Neural progenitor cell (in vitro differentiated cells): ENCODE measurements at regions not wholly inside any gene's neighbourhood (a gene's known extent, or its start where the extent isn't known, plus 50 kb on each side); places are given as distances from the start of the nearest gene placed in this dataset.

Experiments used
- EZH2phosphoT487 ChIP-seq: fragments of 200-600 bp; sonication (generic); IDR thresholded peaks from 2 replicates; pipeline ENCODE4 v1.6.1; 2017; ENCODE audit warnings: antibody characterized with exemption
- TF ChIP-seq, protein P1 (sequence below): fragments of 200-600 bp; sonication (generic); IDR thresholded peaks from 2 replicates; pipeline ENCODE4 v1.5.1; 2017; ENCODE audit warnings: antibody characterized with exemption, mild to moderate bottlenecking

DNA sequence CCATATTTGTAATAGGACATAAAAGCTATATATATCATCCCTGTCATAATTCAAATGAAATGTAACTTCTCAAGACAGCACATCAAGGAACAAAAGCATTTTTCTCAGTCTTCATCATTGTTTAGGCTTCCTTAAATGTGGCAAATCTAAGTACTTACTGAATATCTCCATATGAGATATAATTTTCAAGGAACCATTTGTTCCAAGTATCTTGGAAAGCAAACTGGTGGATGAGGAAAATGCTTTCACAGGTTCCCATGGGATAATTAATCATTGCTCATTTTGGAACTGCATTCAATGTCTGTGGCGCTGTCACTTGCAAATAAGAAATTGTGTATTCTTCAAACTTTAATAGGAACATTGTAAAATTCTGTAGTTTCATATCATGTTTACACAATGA lies 52.6 kb upstream of the ZNF385D start:
- TF ChIP-seq, protein P1, sequence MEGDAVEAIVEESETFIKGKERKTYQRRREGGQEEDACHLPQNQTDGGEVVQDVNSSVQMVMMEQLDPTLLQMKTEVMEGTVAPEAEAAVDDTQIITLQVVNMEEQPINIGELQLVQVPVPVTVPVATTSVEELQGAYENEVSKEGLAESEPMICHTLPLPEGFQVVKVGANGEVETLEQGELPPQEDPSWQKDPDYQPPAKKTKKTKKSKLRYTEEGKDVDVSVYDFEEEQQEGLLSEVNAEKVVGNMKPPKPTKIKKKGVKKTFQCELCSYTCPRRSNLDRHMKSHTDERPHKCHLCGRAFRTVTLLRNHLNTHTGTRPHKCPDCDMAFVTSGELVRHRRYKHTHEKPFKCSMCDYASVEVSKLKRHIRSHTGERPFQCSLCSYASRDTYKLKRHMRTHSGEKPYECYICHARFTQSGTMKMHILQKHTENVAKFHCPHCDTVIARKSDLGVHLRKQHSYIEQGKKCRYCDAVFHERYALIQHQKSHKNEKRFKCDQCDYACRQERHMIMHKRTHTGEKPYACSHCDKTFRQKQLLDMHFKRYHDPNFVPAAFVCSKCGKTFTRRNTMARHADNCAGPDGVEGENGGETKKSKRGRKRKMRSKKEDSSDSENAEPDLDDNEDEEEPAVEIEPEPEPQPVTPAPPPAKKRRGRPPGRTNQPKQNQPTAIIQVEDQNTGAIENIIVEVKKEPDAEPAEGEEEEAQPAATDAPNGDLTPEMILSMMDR: no peak
- no peak for TF ChIP-seq EZH2phosphoT487
